NAMALWA (cell line): ENCODE measurements at regions not wholly inside any gene's neighbourhood (a gene's known extent, or its start where the extent isn't known, plus 50 kb on each side); places are given as distances from the start of the nearest gene placed in this dataset.
"Not testable (repeated sequence)": the region's sequence is repeated elsewhere in the genome, so short reads cannot be mapped to it uniquely, and the experiment has no call there.

ENCODE experiments used
- DNase-seq: peaks from one replicate; pipeline ENCODE4 v3.0.0-alpha.2; 2015; ENCODE audit warnings: low spot score

DNA sequence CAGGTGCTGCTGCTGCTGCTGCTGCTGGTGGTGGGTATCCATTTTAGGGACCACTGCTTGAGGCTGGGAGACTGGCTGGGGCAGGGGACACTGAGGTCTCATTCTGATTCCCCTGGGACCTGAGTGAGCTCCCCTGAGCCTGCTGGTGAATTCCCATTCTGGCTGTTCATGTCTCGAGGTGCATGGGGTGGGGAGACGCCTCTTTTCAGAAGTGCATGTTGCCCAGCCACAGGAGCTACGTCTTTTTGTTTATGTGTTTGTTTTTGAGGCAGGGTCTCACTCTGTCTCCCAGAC is 133.4 kb downstream of the RHOU start:
- DNase-seq, result no peak

DNA sequence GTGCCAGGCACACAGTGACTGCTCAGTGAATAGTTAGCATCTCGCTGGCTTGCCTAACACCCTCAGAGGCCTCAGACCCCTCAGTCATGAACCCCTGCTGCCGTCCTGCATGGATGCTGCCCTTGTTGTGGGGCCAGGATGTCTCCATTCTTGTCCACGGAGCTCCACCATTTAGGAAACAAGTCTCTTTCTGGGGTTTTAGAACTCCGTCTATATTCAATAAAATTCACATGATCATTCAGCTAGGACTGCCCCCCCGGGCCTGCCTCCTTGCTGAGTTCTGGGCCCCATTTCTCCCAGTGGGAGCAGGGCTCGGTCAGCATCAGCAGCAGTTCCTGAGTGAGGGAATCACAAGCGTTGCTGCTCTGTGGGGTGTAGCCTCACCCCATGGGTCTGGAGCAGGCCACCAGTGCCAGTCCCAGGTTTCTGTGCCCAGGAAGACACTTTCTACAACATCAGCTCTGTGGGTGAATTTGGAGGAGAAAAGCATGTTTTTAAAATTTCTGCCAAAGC is 134.1 kb downstream of the RHOU start:
- DNase-seq, result no peak

DNA sequence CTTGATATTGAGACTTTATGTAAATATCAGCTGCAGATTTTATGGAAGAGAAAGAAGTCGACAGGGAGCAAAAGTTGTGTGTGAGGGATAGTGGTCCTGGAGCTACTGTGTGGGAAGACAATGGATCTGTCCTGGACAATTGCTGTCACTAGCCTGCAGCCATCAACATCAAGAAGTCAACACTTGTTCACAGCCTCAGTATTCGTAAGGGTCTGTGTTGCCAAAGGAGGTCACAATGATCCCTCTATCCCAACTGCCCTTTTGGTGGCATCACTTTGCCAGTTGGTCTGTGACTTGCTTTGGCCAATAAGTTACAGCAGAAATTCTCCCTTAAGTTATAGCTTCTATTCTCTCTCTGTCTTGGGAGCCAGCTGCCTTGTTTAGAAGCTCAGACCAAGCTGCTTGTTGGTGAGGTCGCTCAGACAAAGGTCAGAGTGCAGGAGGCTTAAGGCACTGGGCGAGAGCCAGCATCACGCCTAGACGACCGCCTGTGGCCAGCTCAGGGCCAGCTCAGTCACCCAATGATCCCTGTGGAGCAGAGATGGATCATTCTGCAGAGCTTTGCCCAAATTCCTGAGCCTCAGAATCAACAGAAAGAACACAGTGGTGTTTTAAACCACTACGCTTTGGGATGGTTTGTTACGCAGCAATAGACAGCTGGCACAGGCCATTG is 134.9 kb downstream of the RHOU start:
- DNase-seq, result no peak

DNA sequence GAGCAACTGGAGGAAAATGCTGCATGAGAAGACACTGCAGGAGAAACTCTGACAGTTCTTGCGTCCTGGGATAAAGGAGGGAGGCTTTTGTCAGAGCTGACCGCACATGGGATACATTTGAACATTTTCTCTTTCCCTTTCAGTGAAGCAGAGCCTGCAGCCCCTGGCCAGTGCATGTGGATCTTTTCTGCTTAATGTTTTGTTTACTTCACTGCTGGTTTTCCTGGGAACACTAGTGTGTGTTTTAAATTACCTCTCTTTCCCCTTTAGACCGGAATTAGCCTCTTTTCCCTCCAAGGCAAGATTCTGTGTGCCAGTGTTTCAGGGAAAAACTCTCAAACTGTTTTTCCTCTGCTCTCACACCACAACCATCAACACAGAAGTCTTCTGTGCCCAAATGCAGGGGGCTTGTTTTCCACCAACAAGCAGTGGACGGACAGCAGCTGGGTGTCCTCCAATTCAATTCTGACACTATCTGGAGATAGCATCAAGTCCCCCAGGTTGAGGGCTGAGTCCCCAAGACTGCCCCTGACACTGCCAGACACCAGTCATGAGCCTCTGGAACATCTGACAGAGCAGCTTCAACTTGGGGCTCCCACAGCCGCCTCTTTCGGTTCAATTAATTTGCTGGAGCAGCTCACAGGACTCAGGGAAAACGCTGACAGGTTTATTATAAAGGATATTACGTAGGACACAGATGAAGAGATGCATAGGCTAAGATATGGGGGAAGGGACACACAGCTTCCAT is 136.2 kb downstream of the RHOU start:
- DNase-seq, result no peak

DNA sequence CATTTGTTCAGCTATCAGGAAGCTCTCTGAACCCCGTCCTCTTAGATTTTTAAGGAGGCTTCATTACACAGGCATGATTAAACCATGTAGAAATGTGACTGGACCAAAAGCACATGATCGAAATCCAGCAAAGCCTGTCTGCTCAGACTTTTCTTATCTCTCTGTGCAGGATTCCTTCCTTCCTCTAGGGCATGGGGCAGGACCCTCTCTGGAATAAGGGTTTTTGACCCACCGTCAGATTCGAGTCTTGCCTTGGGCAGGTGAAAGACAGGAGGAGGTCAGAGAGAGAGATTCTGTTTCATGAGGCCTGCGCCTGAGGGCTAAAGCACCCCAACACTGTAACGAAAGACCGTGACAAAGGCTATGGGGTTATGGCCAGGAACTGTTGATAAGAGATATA is 136.8 kb downstream of the RHOU start:
- DNase-seq, result no peak

DNA sequence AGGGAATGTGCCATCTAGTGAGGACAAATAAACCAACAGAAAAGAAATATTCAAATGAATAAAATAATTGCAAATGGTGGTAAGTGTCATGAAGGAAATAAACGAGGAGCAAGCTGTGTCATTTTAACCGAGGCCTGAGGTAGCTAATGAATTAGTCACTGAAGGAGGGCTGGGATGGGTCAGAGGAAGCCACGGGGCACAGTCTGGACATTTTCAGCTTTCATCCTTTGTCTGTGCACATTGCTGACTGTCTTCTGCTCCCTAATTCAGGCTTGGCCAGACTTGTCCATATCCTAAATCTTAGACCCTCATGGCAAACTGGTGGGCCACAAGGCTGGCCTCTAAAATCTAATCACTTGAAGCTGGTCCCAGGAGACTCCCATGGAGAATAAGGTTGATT is 138.4 kb downstream of the RHOU start:
- DNase-seq, result no peak

DNA sequence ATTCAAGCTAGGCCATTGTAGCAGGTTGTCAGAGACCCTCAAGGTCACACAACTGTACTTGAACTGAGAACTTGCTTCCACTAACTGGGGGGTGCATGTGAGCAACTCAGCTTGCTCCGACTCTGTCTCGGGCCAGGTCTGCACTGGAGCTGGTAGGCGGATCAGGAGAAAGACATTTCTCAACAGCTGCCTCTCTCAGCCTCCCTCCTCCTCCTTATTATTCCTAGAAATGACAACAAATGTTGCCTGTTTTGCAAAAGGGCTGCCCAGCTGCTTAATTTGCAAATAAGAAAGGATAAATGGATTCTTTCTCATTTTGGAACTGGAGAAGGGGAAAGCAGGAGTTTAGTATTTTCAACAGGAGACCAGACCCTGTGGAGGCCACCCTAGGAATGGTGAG is 140.5 kb downstream of the RHOU start:
- no peak for DNase-seq

DNA sequence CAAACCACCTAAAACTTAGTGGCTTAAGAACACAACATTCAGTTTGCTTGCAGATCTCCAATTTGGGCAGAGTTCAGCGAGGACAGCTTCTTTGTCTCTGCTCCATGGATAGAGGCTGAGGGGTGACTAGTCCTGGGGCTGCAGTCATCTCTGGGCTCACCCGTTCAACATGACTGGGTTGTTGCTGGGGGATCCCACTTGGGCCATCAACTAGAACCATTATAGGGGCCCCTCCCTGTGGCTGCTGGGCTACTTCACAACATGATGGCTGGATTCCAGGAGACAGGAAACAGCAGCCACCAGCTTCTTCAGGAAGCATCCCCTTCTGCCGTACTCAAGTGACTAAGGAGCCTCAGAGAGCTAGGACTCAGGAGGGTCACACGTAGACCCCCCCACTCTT is 140.9 kb downstream of the RHOU start:
- no peak for DNase-seq

DNA sequence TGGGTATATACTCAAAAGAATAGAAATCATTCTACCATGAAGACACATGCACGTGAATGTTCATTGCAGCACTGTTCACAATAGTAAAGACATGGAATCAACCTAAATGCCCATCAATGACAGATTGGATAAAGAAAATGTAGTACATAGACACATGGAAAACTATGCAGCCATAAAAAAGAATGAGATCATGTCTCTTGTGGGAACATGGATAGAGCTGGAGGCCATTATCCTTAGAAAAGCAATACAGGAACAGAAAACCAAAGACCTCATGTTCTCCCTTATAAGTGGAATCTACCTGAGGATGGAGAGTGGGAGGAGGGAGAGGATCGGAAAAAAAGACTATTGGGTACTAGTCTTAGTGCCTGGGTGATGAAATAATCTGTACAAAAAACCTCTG is 143.9 kb downstream of the RHOU start:
- no peak for DNase-seq

DNA sequence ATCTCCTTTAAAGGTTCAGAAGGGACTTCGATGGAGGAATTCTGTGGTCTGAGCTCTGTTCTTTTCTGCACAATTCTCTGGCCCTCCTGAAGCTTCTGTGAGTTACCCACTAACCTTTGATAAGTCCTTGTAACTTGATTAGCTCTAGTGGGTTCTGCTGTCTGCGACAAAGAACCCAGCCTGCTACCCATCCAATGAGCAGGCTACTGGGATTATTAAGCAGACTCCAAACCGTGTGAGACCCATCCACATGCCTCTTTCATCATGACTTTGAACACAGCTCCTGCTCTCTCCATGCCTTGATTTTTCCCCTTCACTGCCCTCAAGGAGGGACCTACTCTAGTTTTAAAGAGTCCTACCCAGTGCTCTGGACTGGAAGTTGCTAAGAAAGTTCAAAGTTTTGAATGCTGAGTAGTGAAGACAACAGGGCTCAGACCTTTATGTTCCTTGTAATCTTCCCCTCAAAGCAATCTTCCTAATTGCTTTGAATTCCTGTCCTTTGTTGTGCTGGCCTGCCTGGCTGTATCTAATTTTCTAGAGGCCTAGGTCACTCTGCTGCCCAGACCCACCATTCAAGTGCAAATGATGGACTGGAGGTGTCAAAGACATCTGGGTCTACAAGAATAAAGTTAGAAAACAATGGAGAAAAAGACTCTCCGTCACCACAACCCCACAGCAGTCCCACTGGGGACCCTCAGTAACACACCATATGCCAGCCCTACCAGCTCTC is 146.9 kb downstream of the RHOU start:
- no peak for DNase-seq

DNA sequence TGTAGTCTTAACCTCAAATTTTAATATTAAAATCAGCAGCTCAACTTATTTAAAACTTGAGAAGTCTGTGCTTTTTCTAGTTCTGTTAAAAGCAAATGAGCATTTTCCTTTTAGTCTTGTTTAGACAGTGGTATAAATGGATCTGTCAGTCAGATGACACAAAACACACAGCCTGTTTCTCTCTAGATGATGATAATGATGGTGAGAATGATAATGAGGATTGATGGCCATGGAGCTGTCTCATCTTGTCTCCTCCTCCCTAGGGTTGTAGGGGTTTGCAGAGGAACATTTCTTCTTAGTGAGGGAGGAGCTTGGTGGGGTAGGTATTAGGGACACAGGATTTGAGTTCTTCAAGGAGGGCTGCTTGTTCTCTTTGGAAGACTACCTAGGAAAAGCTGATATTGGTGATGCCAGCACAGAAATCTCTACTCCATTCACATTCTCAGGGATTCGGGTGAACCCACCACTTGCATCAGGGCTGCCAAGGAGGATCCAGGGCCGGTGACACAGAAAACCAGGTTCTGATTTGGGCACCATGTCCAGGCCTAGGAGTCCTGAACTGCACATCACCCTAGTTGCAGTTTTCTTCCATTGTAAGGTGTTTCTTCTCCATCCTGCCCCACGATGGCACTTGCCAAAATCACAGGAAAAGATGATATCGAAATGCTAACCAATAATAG is 147.6 kb downstream of the RHOU start:
- DNase-seq, result no peak

DNA sequence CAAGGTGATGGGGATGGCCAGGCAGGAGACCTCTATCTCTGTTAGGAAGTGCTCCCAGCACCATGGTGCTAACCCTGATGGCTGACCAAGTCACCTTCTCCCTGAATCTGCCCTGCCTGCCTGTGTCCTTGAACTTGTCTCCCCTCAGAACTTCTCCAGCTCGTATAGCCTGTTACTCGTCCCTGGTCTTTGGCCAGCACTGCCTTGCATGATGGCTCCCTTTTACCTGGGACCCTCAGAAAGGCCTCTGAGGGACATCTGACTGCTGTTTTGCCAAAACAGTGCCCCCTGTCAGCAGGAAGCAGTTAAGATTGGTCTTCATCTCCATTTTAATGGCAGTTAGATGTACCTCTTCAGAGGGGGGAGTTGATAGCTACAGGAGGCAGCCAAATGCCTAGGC is 148.3 kb downstream of the RHOU start:
- no peak for DNase-seq

DNA sequence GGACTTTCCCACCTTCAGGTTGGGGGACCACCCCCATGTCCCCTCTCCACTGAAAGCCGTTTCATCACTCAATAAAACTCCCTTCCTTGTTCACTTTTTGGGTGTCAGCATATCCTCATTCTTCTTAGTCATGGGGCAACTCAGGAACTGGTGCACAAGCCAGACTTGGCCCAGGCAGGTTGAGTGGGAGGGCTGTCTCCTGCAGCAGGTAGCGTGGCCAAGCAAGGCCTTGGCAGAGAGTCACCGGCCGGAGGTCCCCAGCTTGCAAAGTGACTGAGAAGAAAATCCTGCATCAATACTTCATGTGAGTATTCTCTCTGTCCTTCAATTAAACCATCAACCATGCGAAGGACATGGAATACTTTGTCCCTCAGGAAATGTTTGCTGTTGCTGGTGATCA is 148.9 kb downstream of the RHOU start:
- DNase-seq, result no peak

DNA sequence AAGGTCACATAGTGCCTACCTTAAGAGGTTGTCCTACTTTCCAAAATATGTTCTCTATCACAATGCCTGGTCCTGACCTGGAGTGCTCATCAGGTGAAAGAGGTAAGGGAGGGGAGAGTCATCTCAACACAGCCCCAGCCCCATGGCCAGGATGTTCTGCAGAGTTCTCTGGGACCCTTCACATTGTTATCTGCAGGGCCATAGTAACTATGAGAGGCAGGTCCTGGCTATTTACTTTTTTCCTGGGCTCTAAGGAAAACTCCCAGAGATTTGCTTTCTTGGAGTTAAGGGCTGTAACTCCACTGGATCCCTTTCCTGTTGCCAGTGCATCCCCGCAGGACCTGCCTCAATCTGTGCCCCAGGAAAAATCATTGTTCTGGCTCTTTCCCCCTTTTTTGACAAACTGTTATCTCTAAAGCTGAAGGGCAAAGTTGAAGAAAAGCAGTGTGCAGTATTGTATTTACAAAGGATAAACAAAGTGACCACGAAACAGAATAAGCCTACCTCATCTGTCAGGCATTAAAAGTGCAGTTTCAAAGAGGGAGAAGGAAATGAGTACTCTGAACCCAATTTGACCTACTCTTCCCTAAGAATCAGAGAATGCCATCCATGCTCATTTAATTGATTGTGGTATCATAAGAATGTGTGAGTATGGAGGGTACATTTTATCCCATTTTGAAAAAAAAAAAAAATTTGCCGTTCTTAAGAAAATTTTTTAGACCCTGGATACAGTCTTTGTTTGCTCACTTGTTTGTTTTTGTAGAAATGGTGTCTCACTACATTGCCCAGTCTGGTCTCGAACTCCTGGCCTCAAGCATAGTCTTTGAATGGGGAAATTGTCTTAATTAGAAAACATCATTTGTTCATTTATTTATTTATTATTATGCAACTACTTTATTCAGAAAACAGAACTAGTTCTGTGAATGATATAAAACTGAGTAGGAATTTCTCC is 149.6 kb downstream of the RHOU start:
- DNase-seq, result no peak

DNA sequence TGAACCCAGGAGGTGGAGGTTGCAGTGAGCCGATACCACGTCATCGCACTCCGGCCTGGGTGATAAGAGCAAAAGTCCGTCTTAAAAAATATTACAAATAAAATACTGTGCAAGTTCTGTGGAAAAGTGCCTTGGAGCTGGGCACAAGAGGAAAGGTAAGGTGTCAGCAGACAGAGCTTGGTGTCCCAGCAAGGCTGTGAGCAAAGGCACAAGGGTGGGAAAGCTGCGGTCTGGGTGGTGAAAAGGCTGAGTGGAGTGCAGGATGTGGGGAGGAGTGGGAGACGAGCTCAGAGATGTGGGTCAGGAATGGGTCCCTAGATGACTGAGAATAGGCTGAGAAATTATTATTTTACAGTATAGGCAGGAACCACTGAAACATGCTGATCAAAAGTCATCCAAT is 150.6 kb downstream of the RHOU start:
- no peak for DNase-seq

DNA sequence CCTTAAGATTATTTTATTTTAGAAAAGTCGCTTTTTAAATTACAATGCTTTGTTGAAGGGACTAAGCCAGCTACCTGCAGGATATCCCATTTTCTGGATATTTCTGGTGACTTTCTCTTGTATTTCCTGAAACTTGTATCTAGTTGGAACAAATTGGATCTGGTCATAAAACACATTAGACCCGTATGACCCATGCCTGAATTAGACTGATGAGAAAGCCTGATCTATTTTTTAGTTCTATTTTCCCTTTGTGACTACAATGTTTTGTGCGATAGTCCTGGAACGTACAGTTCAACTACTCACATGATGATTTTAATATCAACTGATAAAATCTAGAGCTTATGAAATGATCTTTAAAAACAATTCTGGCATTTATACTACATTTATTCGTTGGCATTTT is 151.8 kb downstream of the RHOU start:
- DNase-seq, result no peak

DNA sequence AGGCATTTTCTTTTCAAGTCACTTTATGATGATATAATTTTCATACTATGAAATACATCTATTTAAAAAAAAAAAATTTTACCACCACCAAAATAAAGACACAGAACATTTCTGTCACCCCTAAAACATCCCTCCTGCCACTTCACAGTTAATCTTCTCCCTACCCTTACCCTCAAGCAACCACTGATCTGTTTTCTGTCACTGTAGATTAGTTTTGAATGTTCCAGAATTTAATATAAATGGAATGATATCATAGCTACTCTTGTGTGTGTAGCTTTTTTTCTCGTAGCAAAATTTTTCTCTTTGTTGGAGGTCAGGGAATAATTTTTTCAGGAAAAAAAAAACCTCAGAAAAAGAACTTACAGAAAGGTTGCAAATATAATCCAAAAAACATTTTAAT is 152.7 kb downstream of the RHOU start:
- DNase-seq, result no peak

DNA sequence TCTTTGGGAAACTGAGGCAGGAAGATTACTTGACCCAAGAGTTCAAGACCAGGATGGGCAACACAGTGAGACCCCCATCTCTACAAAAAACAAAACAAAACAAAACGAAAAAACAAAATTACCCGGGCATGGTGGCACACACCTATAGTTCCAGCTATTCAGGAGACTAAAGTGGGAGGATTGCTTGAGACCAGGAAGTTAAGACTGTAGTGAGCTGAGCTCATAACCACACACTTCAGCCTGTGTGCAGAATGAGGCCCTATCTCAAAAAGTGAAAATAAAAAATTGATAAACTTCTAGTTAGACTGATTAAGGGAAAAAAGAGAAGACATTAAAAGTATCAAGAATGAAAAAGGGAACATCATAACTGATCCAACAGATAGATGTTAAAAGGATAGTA is 154.0 kb downstream of the RHOU start:
- DNase-seq, result no peak

DNA sequence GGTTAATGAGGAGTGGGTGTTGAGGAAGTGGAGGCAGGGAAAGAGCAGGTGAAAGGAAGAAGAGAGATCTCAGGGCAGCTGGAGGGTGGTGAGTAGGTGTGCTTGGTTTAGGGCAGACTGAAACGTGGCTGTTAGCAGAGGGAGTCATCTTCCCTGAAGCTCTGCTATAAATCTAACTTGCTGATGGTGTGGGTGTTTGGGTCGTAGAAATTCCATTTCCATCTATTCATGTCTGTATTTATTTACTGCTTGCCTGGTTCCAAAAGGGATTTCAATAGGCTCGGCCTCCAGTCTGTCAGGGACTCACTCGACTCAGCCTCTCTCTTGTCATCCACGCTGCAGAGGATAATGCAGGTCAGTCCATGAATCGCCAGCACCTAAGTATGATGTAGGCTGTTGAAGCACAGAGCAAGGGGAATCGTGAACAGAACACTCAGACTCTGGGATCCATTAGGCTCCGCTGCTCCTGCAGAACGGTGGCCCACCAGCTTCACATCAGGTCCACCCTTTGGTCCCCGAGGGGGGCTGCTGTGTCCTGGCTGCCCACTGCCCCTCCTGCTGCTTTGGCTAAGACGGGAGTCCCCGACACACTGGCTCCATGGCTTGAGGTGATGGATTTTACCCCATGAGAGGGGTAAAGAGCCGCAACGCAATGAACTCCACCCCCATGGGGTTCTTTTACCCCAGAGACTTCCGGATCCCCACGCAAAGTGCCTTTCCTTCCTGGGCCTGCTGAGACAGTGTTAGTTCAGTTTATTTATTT is 156.2 kb downstream of the RHOU start:
- DNase-seq, result no peak

DNA sequence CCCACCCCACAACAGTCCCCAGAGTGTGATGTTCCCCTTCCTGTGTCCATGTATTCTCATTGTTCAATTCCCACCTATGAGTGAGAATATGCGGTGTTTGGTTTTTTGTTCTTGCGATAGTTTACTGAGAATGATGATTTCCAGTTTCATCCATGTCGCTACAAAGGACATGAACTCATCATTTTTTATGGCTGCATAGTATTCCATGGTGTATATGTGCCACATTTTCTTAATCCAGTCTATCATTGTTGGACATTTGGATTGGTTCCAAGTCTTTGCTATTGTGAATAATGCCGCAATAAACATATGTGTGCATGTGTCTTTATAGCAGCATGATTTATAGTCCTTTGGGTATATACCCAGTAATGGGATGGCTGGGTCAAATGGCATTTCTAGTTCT is 156.9 kb downstream of the RHOU start:
- not testable (repeated sequence) for DNase-seq

DNA sequence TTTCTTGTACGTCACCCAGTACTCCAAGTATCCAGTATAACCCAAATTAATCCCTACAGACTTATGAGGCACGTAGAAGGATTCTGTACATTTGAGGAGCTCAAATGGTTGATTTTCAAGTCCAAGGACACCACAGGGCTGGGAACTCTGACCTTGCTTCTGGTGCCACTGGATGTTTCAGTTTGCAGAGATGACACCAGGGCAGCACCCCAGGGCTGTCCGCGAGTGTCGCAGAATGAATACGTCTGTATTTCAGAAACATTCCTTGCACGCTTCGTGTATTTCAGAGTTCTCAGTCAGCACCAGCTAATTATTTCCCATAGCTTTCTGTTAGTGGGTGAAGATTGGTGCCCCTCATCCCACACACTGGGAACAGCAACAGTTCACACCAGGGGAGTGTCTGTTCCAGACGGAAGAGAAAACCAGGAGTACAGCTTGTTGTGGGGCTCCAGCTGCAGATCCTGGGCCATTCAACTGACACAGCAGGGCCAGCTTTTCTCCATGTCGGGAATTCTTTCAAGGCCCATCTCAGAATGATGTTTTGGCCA is 159.2 kb downstream of the RHOU start:
- DNase-seq, result no peak
